GM18519 (cell line): ENCODE measurements at regions not wholly inside any gene's neighbourhood (a gene's known extent, or its start where the extent isn't known, plus 50 kb on each side); places are given as distances from the start of the nearest gene placed in this dataset.

Source experiments
- ATAC-seq: cut with Tn5 transposase; IDR thresholded peaks from one replicate; pipeline ENCODE4 v1.9.1; 2021; ENCODE audit warnings: mild to moderate bottlenecking, moderate library complexity; ENCODE audit not compliant: unreplicated experiment, low FRiP score

DNA sequence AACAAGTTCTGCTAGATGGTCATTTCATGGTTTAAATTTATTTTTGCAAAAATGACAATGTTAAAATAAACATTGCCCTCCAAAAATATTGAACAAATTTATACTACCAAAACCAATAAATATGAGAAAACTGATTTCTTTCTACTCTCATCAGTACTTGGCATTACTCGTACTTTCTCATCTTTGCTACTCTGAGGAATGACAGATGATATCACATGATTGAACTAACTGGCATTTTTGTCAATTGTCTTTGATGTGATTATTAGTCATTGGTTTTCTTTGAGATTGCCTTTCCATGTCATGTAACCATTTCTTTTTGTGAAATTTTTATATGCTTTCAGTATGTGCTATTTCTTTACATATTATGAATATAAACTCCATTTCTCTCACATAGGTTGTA, 167.0 kb upstream of the ITGA4 start:
- no peak for ATAC-seq

GRCh38 chr2:181294979-181295378, 162.2 kb upstream of the ITGA4 start:
- ATAC-seq, result no peak

GRCh38 chr2:181300600-181301291, 156.4 kb upstream of the ITGA4 start:
- no peak for ATAC-seq

GRCh38 chr2:181304011-181304844, 153.0 kb upstream of the ITGA4 start:
- no peak for ATAC-seq

- peak; percentile 92 for ATAC-seq
These were observed 151.7 kb upstream of the ITGA4 start for GRCh38 chr2:181305301-181306123.

GRCh38 chr2:181306785-181307184, 150.4 kb upstream of the ITGA4 start:
- no peak for ATAC-seq

GRCh38 chr2:181307203-181307991, 149.8 kb upstream of the ITGA4 start:
- ATAC-seq, result no peak

DNA sequence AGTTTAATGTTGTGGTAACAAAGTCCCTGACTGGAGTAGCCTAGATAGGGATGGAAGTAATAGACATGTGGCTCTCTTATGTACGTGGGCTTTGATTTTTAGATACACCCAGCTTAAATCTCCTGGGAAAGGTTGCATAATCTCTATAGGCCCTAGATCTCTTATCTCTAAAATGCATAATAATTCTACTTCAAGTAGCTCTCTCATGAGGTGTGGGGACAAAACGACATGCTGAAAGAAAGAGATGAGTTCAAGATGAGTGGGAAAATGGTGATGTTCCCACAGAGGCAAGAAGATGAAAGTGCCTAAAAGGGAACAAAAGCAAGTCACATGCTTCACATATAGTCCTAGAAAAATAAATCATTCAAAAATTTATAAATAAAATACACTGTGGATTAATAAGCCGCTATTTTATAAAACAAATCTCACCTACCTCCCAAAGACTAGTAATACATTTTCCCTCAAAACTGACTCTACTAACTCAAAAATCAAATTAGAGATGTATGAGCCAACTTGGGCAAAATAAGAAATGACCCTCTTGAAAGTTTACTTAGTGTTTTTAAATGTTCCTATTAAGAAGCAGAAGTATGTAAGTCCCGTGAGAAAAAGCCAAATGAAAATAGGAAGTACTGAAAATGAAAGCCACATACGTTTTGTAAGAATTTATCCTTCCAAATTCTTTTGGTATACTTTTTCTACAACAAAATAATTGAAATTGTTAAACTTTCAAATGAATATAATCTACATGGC, 148.2 kb upstream of the ITGA4 start:
- ATAC-seq, result no peak

DNA sequence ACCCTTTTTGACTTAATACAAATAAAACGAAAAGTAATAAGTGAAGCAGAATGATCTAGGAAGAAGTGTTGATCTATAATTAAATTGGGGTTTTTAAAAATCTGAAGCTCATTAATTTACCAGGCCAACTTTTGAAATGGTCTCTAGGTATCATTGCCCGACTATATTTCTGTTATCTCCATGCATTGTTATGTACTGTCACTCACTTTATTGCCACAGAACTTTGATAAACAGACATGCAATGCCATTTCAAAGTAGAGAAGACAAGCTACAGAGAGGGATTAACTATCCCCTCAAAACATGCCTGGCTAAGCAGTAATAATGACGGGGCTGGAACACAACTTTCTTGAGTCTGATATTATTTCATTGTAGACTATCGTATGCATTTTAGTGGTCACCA, 147.6 kb upstream of the ITGA4 start:
- ATAC-seq, result no peak

DNA sequence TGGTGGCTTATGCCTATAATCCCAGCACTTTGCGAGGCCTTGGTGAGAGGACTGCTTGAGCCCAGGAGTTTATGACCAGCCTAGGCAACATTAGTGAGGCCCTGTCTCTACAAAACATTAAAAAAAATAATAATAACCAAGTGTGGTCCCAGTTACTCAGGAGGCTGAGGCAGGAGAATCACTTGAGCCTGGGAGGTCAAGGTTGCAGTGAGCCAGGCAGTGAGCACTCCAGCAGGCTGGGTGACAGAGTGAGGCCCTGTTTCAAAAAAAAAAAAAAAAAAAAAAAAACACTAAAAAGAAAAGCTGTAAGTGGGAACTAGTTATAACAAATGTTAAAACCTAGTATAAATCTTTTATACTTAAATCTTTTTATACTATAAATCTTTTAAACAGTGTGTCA, 146.2 kb upstream of the ITGA4 start:
- ATAC-seq, result no peak

- ATAC-seq, result no peak
These were observed 145.3 kb upstream of the ITGA4 start for GRCh38 chr2:181311837-181312236.

DNA sequence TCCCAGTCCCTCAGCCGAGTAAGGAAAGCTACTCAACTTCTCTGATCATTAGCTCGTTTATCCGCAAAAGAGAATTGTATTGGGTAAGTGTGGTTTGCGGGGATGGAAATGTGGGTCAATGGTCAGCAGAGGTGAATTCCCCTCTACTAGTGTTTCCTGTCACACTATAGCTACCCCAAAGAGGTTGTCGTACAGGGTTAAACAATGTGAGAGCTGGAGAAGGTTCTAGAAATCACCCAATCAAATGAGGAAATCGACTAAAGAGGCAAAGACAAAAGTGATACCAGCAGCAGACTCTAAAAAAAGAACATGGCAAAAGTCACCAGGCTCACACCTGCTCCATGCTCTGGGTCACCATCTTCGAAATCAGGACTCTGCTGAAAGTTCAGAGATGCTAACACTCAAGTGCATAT, 144.7 kb upstream of the ITGA4 start:
- ATAC-seq, result peak; percentile 74

GRCh38 chr2:181313845-181314244, 143.3 kb upstream of the ITGA4 start:
- ATAC-seq, result no peak

DNA sequence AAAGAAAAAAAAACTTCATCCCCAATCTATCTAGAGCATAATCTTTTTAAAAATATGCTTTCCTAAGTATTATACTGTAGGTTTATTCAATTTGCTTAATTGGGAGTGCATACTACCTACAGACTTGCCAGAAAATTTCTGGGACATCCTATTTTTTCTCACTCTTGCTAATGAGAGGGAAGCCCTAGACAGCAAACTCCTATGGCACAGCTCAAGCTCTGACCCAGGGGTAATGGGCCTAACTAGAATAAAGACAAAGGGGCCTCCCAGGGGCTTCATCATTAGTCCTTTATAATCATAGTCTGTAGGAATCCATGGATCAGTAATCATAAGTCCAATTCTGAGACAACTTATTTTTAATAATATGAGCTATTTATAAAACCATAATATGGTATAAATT, 142.6 kb upstream of the ITGA4 start:
- ATAC-seq, result no peak

- no peak for ATAC-seq
These were observed 139.7 kb upstream of the ITGA4 start for GRCh38 chr2:181317511-181317910.

DNA sequence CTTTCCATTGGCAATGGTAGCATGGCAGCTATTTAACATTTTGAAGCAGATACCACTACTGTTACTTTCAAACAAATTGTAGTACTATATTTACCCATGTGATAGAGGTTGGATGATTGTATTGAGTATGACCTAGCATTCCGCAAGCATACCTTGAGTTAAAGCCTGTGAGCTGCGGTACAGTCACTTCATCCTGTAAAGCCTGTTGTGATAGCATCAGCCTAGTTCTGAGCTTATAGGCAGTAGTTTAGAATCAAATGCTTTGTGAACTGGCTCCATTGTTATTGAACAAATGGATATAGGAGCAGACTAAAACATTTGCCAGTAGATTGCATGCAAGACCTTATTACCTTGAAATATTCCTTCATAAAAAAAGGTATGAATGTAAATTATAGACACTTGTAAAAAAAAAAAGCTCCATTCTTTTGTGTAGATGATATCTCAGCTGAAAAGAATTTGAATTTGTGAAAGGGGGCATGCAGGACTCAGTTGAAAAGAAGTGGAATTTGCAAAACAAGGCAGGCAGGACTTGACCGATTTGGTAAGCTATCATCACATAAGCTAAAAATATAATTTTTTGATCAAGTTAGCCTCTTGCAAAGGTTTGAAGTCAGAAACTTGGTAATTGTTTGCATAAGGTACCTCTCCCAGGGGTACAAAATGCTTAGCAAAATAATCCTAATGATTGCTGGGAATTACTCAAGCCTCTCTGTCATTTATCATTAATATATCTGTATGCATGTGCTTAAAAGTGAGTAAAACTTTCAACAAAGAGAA, 138.5 kb upstream of the ITGA4 start:
- no peak for ATAC-seq

- ATAC-seq, result no peak
These were observed 137.9 kb upstream of the ITGA4 start for GRCh38 chr2:181319286-181319685.

DNA sequence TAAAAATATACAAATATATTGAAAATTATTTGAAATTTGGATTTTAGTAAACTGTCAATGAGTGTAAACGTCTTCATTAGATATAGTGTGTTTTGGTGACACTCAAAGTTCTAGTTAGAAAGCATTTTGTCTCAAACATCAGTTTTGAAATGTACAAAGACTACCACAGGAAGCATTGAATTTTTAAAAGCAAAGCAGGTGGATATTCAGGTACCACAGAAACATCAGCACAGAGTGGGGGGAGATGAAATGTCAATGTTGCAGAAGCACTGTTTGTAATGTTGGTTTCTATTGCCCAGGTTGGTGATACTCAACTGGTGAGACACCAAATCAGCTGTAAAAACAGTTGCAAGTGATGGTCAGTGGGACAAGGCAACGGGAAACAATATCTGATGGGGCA, 136.5 kb upstream of the ITGA4 start:
- ATAC-seq, result no peak

- no peak for ATAC-seq
These were observed 132.3 kb upstream of the ITGA4 start for GRCh38 chr2:181324912-181325311.
